Keratinocyte (primary cell): ENCODE measurements at regions not wholly inside any gene's neighbourhood (a gene's known extent, or its start where the extent isn't known, plus 50 kb on each side); places are given as distances from the start of the nearest gene placed in this dataset.

ENCODE experiments used
- DNase-seq: peaks from one replicate; pipeline ENCODE4 v3.0.0-alpha.2; 2011; ENCODE audit warnings: low read depth, missing footprints, low spot score
- FAIRE-seq: peaks from 2 replicates; lab custom pipeline; 2011; peaks lifted over from hg19 to GRCh38; lab: Jason Lieb, UNC
- H2AFZ ChIP-seq: 2 replicates; pipeline ENCODE4 v1.6.0; 2012; ENCODE audit warnings: low read length, control low read depth, inconsistent platforms; ENCODE audit not compliant: control insufficient read depth
- H3K27ac ChIP-seq: 2 replicates; pipeline ENCODE4 v1.5.1; 2011; ENCODE audit warnings: low read length; ENCODE audit not compliant: control insufficient read depth, insufficient read depth
- H3K27me3 ChIP-seq: 3 replicates; pipeline ENCODE4 v1.6.0; 2011; ENCODE audit warnings: low read length; ENCODE audit not compliant: control insufficient read depth, insufficient read depth; ENCODE audit errors: extremely low read depth
- H3K36me3 ChIP-seq, 2 experiments: 2 replicates in 1 of 2; 3 replicates in 1 of 2; pipeline ENCODE4 v1.5.1; 2011; ENCODE audit warnings: low read length in 2 of 2, mild to moderate bottlenecking in 1 of 2; ENCODE audit not compliant: control insufficient read depth in 2 of 2, insufficient read depth in 2 of 2; ENCODE audit errors: extremely low read depth in 1 of 2
- H3K4me1 ChIP-seq: 3 replicates; pipeline ENCODE4 v1.5.1; 2011; ENCODE audit warnings: low read length; ENCODE audit not compliant: control insufficient read depth, insufficient read depth; ENCODE audit errors: extremely low read depth
- H3K4me2 ChIP-seq: 3 replicates; pipeline ENCODE4 v1.6.0; 2011; ENCODE audit warnings: low read depth, low read length; ENCODE audit not compliant: control insufficient read depth, insufficient read depth; ENCODE audit errors: extremely low read depth
- H3K4me3 ChIP-seq, 3 experiments: fragments of 200-600 bp in 1 of 3; sonication (generic) in 1 of 3; 2 replicates in 2 of 3; 3 replicates in 1 of 3; pipeline ENCODE4 v1.5.1; 2011 to 2016; ENCODE audit warnings: low read length in 3 of 3, mild to moderate bottlenecking in 3 of 3, control low read depth in 2 of 3, inconsistent platforms in 1 of 3, low read depth in 1 of 3, mixed read lengths in 1 of 3, mixed run types in 1 of 3, moderate library complexity in 1 of 3; ENCODE audit not compliant: control insufficient read depth in 2 of 3, insufficient read depth in 2 of 3; ENCODE audit errors: extremely low read depth in 1 of 3
- H3K79me2 ChIP-seq: 2 replicates; pipeline ENCODE4 v1.6.0; 2012; ENCODE audit warnings: low read length; ENCODE audit not compliant: control insufficient read depth, insufficient read depth
- H3K9ac ChIP-seq: 3 replicates; pipeline ENCODE4 v1.6.0; 2011; ENCODE audit warnings: low read length; ENCODE audit not compliant: control insufficient read depth, insufficient read depth; ENCODE audit errors: extremely low read depth
- H3K9me1 ChIP-seq: 3 replicates; pipeline ENCODE4 v1.6.0; 2011; ENCODE audit warnings: low read length; ENCODE audit not compliant: control insufficient read depth, insufficient read depth; ENCODE audit errors: extremely low read depth
- H3K9me3 ChIP-seq: 2 replicates; pipeline ENCODE4 v1.5.1; 2012; ENCODE audit warnings: low read depth, low read length; ENCODE audit not compliant: control insufficient read depth
- H4K20me1 ChIP-seq: 3 replicates; pipeline ENCODE4 v1.6.0; 2011; ENCODE audit warnings: low read length; ENCODE audit not compliant: control insufficient read depth, insufficient read depth; ENCODE audit errors: extremely low read depth
- EZH2 ChIP-seq: IDR thresholded peaks from one replicate; pipeline ENCODE4 v1.6.1; 2012; ENCODE audit warnings: inconsistent platforms, mild to moderate bottlenecking, low read length, moderate library complexity
- dilution Hi-C: fragments of 300-500 bp; cut with MboI; formaldehyde crosslinking; loops from one replicate; pipeline ENCODE4 v1.7.0; 2020; ENCODE audit warnings: low sequenced_read_pairs; ENCODE audit not compliant: extremely low pct_ligation_motif_present
- TF ChIP-seq, protein P1 (sequence below), 3 experiments: IDR thresholded peaks in 1 of 3; conservative IDR thresholded peaks in 1 of 3; optimal IDR thresholded peaks in 1 of 3; 2 replicates in 2 of 3; 3 replicates in 1 of 3; pipeline versions ENCODE3 to v1.5.1; 2011; ENCODE audit warnings: low read length in 3 of 3, mild to moderate bottlenecking in 3 of 3, moderate library complexity in 2 of 3, control low read depth in 1 of 3, inconsistent platforms in 1 of 3; ENCODE audit not compliant: insufficient read depth in 2 of 3; ENCODE audit errors: extremely low read depth in 1 of 3

DNA sequence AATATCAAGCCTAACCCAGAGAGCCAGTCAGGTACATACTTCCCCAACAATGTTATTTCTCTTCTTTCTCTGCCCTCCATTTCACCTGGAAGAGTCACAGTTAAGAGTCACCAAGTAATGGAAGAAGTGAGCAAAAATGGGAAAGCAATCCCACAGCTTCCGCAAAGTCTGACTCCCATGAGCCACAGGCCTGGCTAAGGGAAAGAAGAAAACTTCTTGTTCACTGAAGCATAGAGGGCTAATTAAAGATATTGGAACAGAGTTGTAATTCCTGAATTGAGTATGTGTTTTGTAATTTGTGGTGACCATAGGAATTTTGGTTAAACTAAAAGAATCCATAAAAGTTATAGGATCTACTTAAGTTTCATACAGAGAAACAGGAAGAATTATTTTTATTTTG, 830.9 kb upstream of the PCDH20 start:
- Histone ChIP-seq H3K36me3 (no peaks in the 10 kb centered on the region), H3K9me1 (no peaks in the 10 kb centered on the region), H3K27me3 (no peaks in the 10 kb centered on the region), H3K4me3 (no peak overlapping the region), H3K27ac (no peak overlapping the region), H3K9ac (no peak overlapping the region), H3K79me2 (no peaks in the 10 kb centered on the region), H3K4me2 (no peak overlapping the region), H4K20me1 (no peaks in the 10 kb centered on the region), H2AFZ (no peak overlapping the region), H3K9me3 (no peaks in the 10 kb centered on the region), H3K4me1 (no peaks in the 10 kb centered on the region)
- no peak for TF ChIP-seq EZH2
- TF ChIP-seq, protein P1, sequence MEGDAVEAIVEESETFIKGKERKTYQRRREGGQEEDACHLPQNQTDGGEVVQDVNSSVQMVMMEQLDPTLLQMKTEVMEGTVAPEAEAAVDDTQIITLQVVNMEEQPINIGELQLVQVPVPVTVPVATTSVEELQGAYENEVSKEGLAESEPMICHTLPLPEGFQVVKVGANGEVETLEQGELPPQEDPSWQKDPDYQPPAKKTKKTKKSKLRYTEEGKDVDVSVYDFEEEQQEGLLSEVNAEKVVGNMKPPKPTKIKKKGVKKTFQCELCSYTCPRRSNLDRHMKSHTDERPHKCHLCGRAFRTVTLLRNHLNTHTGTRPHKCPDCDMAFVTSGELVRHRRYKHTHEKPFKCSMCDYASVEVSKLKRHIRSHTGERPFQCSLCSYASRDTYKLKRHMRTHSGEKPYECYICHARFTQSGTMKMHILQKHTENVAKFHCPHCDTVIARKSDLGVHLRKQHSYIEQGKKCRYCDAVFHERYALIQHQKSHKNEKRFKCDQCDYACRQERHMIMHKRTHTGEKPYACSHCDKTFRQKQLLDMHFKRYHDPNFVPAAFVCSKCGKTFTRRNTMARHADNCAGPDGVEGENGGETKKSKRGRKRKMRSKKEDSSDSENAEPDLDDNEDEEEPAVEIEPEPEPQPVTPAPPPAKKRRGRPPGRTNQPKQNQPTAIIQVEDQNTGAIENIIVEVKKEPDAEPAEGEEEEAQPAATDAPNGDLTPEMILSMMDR (optimal IDR thresholded peaks at IDR 0.05 in 1 of 3, IDR thresholded peaks at IDR 0.05 in 1 of 3, conservative IDR thresholded peaks at IDR 0.05 in 1 of 3; ENCODE audit: extremely low read depth in 1 of 3, insufficient read depth in 2 of 3, low read length in 3 of 3) = no peak
- FAIRE-seq (no peak), DNase-seq (no peak)
- dilution Hi-C loops = no loop called here

DNA sequence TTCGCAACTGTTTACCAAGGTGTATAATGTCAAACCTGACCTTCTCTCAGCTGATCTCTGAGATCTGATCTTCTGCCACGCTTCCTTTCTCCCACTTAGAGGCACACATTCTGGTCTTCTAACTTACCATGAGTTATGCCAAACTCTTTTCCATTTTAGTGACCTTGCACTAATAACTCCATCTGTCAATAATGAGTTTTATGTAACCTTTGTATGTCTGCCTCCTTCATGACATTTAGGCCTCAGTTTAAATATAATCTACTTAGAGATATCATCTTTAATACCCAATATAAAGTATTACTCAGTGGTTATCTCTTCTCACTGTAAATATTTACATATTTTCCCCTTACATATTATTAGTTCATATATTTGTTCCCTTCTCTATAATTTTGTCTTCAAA, 827.5 kb upstream of the PCDH20 start:
- Histone ChIP-seq H2AFZ (no peak overlapping the region), H3K9me1 (no peaks in the 10 kb centered on the region), H3K4me2 (no peak overlapping the region), H3K27me3 (no peaks in the 10 kb centered on the region), H3K27ac (no peak overlapping the region), H3K9ac (no peak overlapping the region), H4K20me1 (no peaks in the 10 kb centered on the region), H3K36me3 (no peaks in the 10 kb centered on the region), H3K4me1 (no peaks in the 10 kb centered on the region), H3K4me3 (no peak overlapping the region), H3K79me2 (no peaks in the 10 kb centered on the region), H3K9me3 (no peaks in the 10 kb centered on the region)
- DNase-seq (no peak), FAIRE-seq (no peak)
- dilution Hi-C loops = no loop called here
- TF ChIP-seq, protein P1 (optimal IDR thresholded peaks at IDR 0.05 in 1 of 3, IDR thresholded peaks at IDR 0.05 in 1 of 3, conservative IDR thresholded peaks at IDR 0.05 in 1 of 3; ENCODE audit: extremely low read depth in 1 of 3, insufficient read depth in 2 of 3, low read length in 3 of 3) = no peak
